DOHH2 (cell line): ENCODE measurements at regions not wholly inside any gene's neighbourhood (a gene's known extent, or its start where the extent isn't known, plus 50 kb on each side); places are given as distances from the start of the nearest gene placed in this dataset.

Experiments
- CTCF ChIP-seq: fragments of 200-600 bp; sonication (generic); IDR thresholded peaks from one replicate; pipeline ENCODE4 v1.5.1; 2014; ENCODE audit warnings: antibody characterized with exemption, mild to moderate bottlenecking, low read depth, low read length; ENCODE audit not compliant: poor library complexity, severe bottlenecking
- EZH2phosphoT487 ChIP-seq: fragments of 200-600 bp; sonication (generic); IDR thresholded peaks from 2 replicates; pipeline ENCODE4 v1.6.1; 2017; ENCODE audit warnings: borderline replicate concordance, mild to moderate bottlenecking, antibody characterized with exemption, low read length, moderate library complexity, mixed read lengths

- TF ChIP-seq CTCF (no peak), EZH2phosphoT487 (no peak)
These were observed 393.6 kb downstream of the GRXCR1 start for GRCh38 chr4:43286137-43286536.
